CD14-positive monocyte (primary cell): ENCODE measurements at regions not wholly inside any gene's neighbourhood (a gene's known extent, or its start where the extent isn't known, plus 50 kb on each side); places are given as distances from the start of the nearest gene placed in this dataset.

Experiments used
- DNase-seq, 3 donors: peaks; one replicate each; pipeline ENCODE4 v3.0.0-alpha.2; 2011 to 2022
- H2AFZ ChIP-seq: 2 replicates; pipeline ENCODE4 v1.6.0; 2012; ENCODE audit warnings: mild to moderate bottlenecking, low read depth, low read length, inconsistent platforms; ENCODE audit not compliant: insufficient read depth, poor library complexity, severe bottlenecking
- H3K27ac ChIP-seq, 2 donors: 1 replicate in 1 of 2; 2 replicates in 1 of 2; pipeline ENCODE4 v1.5.1; 2012 to 2013; ENCODE audit warnings: low read length in 2 of 2, control low read depth in 1 of 2, inconsistent platforms in 1 of 2, low read depth in 1 of 2, mild to moderate bottlenecking in 1 of 2
- H3K27me3 ChIP-seq, 2 donors: one replicate each; pipeline versions ENCODE4 v1.6.0 to v1.6.1; 2011 to 2013; ENCODE audit warnings: low read length in 2 of 2; ENCODE audit not compliant: control insufficient read depth in 2 of 2, insufficient read depth in 2 of 2
- H3K36me3 ChIP-seq, 2 donors: replicated peaks in 1 of 2; 1 replicate in 1 of 2; 2 replicates in 1 of 2; pipeline versions ENCODE4 v1.5.1 to v1.6.1; 2012 to 2013; ENCODE audit warnings: low read length in 2 of 2, control low read depth in 1 of 2, inconsistent platforms in 1 of 2, mild to moderate bottlenecking in 1 of 2; ENCODE audit not compliant: insufficient read depth in 2 of 2, control insufficient read depth in 1 of 2
- H3K4me1 ChIP-seq, 2 donors: 1 replicate in 1 of 2; 2 replicates in 1 of 2; pipeline versions ENCODE4 v1.5.1 to v1.6.1; 2012 to 2013; ENCODE audit warnings: low read length in 2 of 2, control low read depth in 1 of 2, inconsistent platforms in 1 of 2, mild to moderate bottlenecking in 1 of 2, moderate library complexity in 1 of 2; ENCODE audit not compliant: insufficient read depth in 2 of 2, control insufficient read depth in 1 of 2
- H3K4me2 ChIP-seq: replicated peaks from 2 replicates; pipeline ENCODE3; 2012; ENCODE audit warnings: low read length, moderate library complexity, mild to moderate bottlenecking; ENCODE audit not compliant: poor library complexity, severe bottlenecking; ENCODE audit errors: extremely low read depth
- H3K4me3 ChIP-seq, 3 experiments: fragments of 200-600 bp in 1 of 3; sonication (generic) in 1 of 3; replicated peaks in 1 of 3; 1 replicate in 2 of 3; 2 replicates in 1 of 3; pipeline ENCODE4 v1.5.1; 2011 to 2013; ENCODE audit warnings: low read length in 3 of 3, mild to moderate bottlenecking in 3 of 3, control low read depth in 2 of 3, low read depth in 2 of 3, inconsistent platforms in 1 of 3, moderate library complexity in 1 of 3
- H3K79me2 ChIP-seq: 2 replicates; pipeline ENCODE4 v1.6.0; 2012; ENCODE audit warnings: mild to moderate bottlenecking, control low read depth, inconsistent platforms, low read length, moderate library complexity; ENCODE audit not compliant: insufficient read depth
- H3K9ac ChIP-seq: 2 replicates; pipeline ENCODE4 v1.6.0; 2017; ENCODE audit warnings: low read length, mild to moderate bottlenecking; ENCODE audit not compliant: insufficient read depth, poor library complexity, severe bottlenecking
- H3K9me3 ChIP-seq, 2 donors: replicated peaks in 1 of 2; 1 replicate in 1 of 2; 2 replicates in 1 of 2; pipeline versions ENCODE4 v1.5.1 to v1.6.1; 2012 to 2013; ENCODE audit warnings: low read length in 2 of 2, control low read depth in 1 of 2; ENCODE audit not compliant: control insufficient read depth in 1 of 2, insufficient read depth in 1 of 2
- H4K20me1 ChIP-seq: 2 replicates; pipeline ENCODE4 v1.6.0; 2012; ENCODE audit warnings: mild to moderate bottlenecking, low read length, control low read depth, moderate library complexity; ENCODE audit not compliant: insufficient read depth
- H3K27ac Mint-ChIP-seq, 7 donors: one replicate each; pipeline ENCODE4 v1.8.0; 2020; ENCODE audit warnings: mild to moderate bottlenecking in 7 of 7, mixed read lengths in 7 of 7, moderate library complexity in 6 of 7, inconsistent platforms in 2 of 7
- H3K27me3 Mint-ChIP-seq, 3 donors: one replicate each; pipeline ENCODE4 v1.8.0; 2021 to 2022; ENCODE audit warnings: low read depth in 3 of 3, mild to moderate bottlenecking in 3 of 3, mixed read lengths in 3 of 3, moderate library complexity in 3 of 3, inconsistent platforms in 1 of 3
- H3K36me3 Mint-ChIP-seq, 2 donors: one replicate each; pipeline ENCODE4 v1.8.0; 2020; ENCODE audit warnings: mixed read lengths in 2 of 2, inconsistent platforms in 1 of 2, mild to moderate bottlenecking in 1 of 2
- H3K4me1 Mint-ChIP-seq: one replicate; pipeline ENCODE4 v1.8.0; 2020; ENCODE audit warnings: mild to moderate bottlenecking, mixed read lengths
- H3K4me3 Mint-ChIP-seq, 2 donors: one replicate each; pipeline ENCODE4 v1.8.0; 2020; ENCODE audit warnings: mild to moderate bottlenecking in 2 of 2, mixed read lengths in 2 of 2, moderate library complexity in 1 of 2
- H3K9me3 Mint-ChIP-seq, 7 donors: one replicate each; pipeline ENCODE4 v1.8.0; 2020 to 2022; ENCODE audit warnings: mixed read lengths in 7 of 7, mild to moderate bottlenecking in 6 of 7, moderate library complexity in 6 of 7, inconsistent platforms in 2 of 7
- WGBS: methylation state at CpG from one replicate; pipeline ENCODE4 v1.1.5; 2013; ENCODE audit warnings: missing lambda C conversion rate; ENCODE audit not compliant: insufficient coverage; 5-methylcytosine and 5-hydroxymethylcytosine counted together
- intact Hi-C, 2 donors: fragments of 100-400 bp; cut with micrococcal nuclease; formaldehyde crosslinking; loops; one replicate each; pipeline versions ENCODE4 v1.15.0 to v1.15.1; 2023
- TF ChIP-seq, protein P1 (sequence below): fragments of 200-600 bp; IDR thresholded peaks from one replicate; pipeline ENCODE4 v1.8.0; 2022; ENCODE audit warnings: antibody characterized with exemption, mild to moderate bottlenecking

DNA sequence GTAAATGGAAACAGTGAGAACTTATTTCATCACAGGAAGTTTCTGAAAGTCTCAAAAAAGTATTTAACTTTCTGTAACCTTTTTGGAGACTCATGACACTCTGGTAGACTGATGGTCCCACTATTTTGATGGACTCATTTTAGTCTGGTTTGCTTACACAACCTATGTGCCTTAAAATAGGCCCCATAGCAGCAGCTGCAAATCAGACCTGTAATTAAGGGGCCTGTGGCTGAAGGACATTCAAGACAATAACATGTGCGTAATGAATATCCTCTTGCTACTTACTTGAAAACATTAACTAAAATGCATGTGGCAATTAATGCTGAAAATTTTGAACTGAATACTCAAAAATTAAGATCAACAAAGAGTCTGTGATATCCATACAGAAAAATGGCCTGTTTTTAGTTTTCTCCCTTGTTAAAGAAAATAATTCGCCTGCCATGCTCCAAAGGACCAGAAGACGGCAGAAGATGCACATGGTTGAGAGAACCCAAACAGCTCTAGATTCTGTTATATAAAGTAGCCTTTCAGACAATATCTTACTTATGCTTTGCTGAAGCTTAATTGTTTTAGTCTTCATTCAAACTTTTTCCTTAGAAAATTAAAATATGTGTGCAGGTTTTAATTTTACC, 568.5 kb downstream of the KCNA4 start:
- Histone ChIP-seq H2AFZ (no peak overlapping the region), H3K9ac (no peak overlapping the region), H3K4me3 (no peak overlapping the region), H3K4me2 (no peak overlapping the region), H3K27me3 (no peaks in the 10 kb centered on the region), H4K20me1 (no peaks in the 10 kb centered on the region), H3K9me3 (no peaks in the 10 kb centered on the region), H3K27ac (no peak overlapping the region), H3K79me2 (no peaks in the 10 kb centered on the region), H3K4me1 (no peaks in the 10 kb centered on the region), H3K36me3 (no peaks in the 10 kb centered on the region)
- no peak overlapping the region for H3K27ac Mint-ChIP-seq
- H3K27me3 Mint-ChIP-seq = peaks cover 0 to 3% (median 0%) of the 10 kb centered on the region in 3 donors
- DNase-seq = no peak
- intact Hi-C loops = no loop called here
- WGBS = no CpG with 5 or more reads among the region's 3 CpGs
- no peaks in the 10 kb centered on the region for H3K4me1 Mint-ChIP-seq
- no peak overlapping the region for H3K4me3 Mint-ChIP-seq
- peaks cover 0 to 2% (median 0%) of the 10 kb centered on the region in 7 donors for H3K9me3 Mint-ChIP-seq
- no peaks in the 10 kb centered on the region for H3K36me3 Mint-ChIP-seq
- TF ChIP-seq, protein P1, sequence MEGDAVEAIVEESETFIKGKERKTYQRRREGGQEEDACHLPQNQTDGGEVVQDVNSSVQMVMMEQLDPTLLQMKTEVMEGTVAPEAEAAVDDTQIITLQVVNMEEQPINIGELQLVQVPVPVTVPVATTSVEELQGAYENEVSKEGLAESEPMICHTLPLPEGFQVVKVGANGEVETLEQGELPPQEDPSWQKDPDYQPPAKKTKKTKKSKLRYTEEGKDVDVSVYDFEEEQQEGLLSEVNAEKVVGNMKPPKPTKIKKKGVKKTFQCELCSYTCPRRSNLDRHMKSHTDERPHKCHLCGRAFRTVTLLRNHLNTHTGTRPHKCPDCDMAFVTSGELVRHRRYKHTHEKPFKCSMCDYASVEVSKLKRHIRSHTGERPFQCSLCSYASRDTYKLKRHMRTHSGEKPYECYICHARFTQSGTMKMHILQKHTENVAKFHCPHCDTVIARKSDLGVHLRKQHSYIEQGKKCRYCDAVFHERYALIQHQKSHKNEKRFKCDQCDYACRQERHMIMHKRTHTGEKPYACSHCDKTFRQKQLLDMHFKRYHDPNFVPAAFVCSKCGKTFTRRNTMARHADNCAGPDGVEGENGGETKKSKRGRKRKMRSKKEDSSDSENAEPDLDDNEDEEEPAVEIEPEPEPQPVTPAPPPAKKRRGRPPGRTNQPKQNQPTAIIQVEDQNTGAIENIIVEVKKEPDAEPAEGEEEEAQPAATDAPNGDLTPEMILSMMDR = no peak

DNA sequence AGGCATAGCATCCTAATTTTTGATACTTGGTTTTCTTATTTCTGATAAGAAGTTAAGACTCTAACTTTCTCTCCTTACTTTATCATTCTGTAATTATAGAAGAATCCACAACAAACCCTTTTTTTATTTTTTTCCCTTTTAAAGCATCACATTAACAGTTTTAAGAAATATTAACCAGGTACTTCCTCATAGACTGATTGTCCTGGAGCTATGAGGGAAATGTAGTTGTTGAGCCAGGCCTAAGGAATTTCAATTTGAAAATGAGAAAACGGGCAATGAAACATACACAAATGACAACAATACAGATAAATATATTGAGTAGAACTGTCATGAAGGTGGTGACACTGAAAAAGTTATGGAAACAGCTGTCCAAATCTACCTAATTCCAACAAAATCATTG, 569.0 kb downstream of the KCNA4 start:
- DNase-seq = no peak
- peaks cover 0 to 3% (median 0%) of the 10 kb centered on the region in 3 donors for H3K27me3 Mint-ChIP-seq
- Histone ChIP-seq H3K36me3 (no peaks in the 10 kb centered on the region), H3K79me2 (no peaks in the 10 kb centered on the region), H3K4me3 (no peak overlapping the region), H3K27ac (no peak overlapping the region), H3K27me3 (no peaks in the 10 kb centered on the region), H2AFZ (no peak overlapping the region), H3K9me3 (no peaks in the 10 kb centered on the region), H3K4me2 (no peak overlapping the region), H3K4me1 (no peaks in the 10 kb centered on the region), H3K9ac (no peak overlapping the region), H4K20me1 (no peaks in the 10 kb centered on the region)
- no CpG with 5 or more reads among the region's 1 CpG for WGBS
- no peaks in the 10 kb centered on the region for H3K4me1 Mint-ChIP-seq
- intact Hi-C loops = no loop called here
- TF ChIP-seq, protein P1 = no peak
- no peaks in the 10 kb centered on the region for H3K36me3 Mint-ChIP-seq
- H3K27ac Mint-ChIP-seq = no peak overlapping the region
- H3K9me3 Mint-ChIP-seq = peaks cover 0 to 2% (median 0%) of the 10 kb centered on the region in 7 donors
- H3K4me3 Mint-ChIP-seq = no peak overlapping the region
